HG02571 (cell line): ENCODE measurements at regions not wholly inside any gene's neighbourhood (a gene's known extent, or its start where the extent isn't known, plus 50 kb on each side); places are given as distances from the start of the nearest gene placed in this dataset.
"Not testable (repeated sequence)": the region's sequence is repeated elsewhere in the genome, so short reads cannot be mapped to it uniquely, and the experiment has no call there.

Experiments used
- ATAC-seq: cut with Tn5 transposase; IDR thresholded peaks from one replicate; pipeline ENCODE4 v1.9.1; 2021; ENCODE audit warnings: mild to moderate bottlenecking, moderate library complexity; ENCODE audit not compliant: unreplicated experiment

- ATAC-seq, result no peak
Measured at GRCh38 chr4:66223068-66223703, 552.9 kb upstream of the EPHA5 start.

DNA sequence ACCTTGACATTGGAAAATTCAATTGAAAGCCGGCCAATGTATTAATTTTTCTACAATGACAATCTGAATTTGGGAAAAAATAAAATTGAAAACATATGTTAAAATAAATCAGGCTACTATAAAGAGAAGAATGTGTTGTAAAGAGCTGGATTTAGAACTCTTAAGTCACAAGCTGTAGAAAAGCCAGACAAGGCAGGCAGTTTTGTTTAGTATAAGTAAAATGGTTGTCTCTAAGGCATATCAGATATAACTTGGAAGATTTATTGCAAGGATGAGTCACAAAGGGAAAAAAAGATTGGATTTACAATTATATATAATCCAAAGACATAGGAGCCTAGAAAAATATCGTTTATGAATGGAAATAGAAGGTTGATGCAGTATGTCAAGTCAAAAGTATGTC lies 549.1 kb upstream of the EPHA5 start:
- no peak for ATAC-seq

DNA sequence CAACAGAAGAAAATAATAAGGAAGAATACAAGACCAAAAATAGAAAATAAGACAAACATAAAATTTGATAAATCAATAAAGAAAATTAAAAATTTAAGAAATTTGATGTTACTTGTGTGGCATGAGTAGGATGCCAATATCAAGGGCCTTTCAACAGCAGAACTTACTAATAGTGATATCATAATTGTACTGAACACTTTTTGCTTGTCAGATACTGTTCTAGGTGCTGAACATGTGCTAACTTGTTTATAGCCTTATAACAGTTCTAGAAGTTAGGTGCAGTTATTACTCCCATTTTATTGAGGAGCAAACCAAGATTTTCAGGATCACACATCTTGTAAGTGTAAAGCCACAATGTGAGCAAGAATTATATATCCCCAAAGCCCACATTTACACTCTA lies 546.0 kb upstream of the EPHA5 start:
- no peak for ATAC-seq

- ATAC-seq, result no peak
Measured at GRCh38 chr4:66212489-66212888, 542.2 kb upstream of the EPHA5 start.

DNA sequence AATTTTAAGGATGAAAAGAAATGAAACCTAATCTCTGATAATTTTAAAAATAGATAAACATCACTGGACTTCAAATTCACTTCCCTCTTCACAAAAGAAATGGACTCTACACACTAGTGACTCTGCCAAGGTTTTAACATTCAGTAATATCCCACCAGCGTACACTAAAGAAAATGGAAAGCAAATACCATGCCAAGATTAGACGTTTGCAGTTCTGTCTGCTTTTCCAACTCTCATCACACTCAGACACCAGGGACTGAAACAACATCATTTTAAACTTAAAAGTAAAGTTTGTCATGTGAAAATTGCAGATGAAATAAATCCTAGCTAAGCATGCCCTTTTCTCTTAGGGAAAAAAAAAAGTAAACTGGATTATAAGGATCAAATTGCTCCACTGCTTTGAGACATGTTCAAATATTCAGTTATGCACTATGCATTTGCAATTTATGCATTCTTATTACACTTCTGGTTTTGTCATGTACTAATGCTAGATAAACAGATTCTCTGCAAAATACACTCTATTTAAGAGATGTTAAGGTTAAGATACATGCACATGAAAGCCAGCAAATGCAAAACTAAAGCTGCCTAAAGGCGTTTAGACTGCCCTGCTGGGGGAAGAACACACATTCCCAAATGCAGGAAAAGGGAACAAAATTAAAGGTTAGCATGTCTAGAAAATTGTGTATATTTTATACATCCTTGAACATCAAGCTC lies 534.4 kb upstream of the EPHA5 start:
- ATAC-seq, result no peak

DNA sequence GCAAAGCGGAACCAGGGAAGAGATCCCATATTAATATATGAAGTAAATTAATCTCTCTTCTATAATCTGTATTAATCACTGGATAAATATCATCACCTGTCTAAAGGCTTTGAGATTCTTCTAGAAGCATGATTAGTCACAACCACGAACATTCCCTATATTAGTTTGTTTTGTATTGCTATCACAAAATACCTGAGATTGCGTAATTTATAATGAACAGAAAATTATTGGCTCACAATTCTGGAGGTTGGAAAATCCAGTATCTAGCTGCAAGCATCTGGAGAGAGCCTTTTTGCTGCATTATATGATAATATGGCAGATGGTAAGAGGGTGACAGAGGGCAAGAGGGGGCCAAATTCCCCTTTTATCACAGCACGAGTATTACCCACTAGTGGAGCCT lies 532.6 kb upstream of the EPHA5 start:
- ATAC-seq, result no peak

- ATAC-seq, result no peak
Measured at GRCh38 chr4:66197451-66197850, 527.2 kb upstream of the EPHA5 start.

DNA sequence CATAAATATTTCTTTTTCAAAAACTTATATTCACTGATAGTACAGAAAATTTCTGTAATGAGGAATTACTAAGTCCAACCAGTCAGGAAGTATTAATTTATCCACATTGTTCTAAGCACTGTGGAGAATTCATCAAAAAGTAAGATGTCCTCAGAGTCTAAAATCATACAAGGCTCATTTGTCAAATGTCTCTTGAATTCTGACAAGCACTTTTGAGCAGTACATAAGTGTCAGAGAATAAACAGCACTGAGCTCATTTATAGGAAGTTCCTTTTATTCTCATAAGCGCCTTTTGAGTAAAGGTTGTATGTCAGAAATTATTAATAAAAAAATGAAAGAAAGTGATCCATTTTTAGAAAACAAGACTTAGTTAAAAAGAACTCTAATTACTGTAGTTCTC lies 523.2 kb upstream of the EPHA5 start:
- ATAC-seq, result no peak

GRCh38 chr4:66187175-66187720 lies 517.0 kb upstream of the EPHA5 start:
- ATAC-seq, result no peak

GRCh38 chr4:66186095-66186494 lies 515.8 kb upstream of the EPHA5 start:
- ATAC-seq, result no peak

DNA sequence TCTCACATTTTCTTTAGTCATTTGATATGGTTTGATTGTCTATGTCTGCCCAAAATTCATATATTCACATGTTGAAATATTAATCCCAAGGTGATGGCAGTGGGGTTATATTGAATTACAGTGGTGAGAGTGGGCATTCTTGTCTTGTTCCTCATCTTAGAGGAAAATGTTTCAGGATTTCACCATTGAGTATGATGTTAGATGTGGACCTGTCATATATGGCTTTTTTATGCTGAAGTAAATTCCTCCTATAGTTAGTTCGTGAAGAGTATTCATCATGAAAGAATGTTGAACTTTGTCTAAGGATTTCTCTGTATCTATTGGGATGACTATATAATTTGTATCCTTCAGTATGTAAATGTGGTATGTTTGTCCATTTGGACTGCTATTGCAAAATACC lies 512.3 kb upstream of the EPHA5 start:
- no peak for ATAC-seq

GRCh38 chr4:66178906-66179305 lies 508.6 kb upstream of the EPHA5 start:
- no peak for ATAC-seq

DNA sequence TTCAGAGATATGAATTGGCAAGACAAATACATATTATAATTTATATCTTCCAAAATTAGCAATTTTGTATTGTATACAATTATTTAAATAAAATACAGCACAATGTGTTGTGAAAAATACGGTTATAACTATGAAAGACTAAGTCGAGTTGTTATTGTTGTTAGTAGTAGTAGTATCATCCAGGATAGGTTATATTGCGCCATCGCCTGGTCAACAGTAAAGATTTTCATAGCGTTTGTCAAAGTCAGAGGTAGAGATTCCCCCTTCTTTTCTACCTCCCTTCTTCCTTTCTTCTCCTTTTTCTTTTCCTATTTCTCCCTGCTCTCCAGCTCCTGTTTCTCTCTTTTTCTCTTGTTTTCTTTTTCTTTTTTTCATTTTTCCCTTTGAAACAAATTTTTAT lies 499.1 kb upstream of the EPHA5 start:
- no peak for ATAC-seq

- ATAC-seq, result no peak
Measured at GRCh38 chr4:66164869-66165268, 494.6 kb upstream of the EPHA5 start.

GRCh38 chr4:66160606-66161005 lies 490.3 kb upstream of the EPHA5 start:
- ATAC-seq, result no peak

DNA sequence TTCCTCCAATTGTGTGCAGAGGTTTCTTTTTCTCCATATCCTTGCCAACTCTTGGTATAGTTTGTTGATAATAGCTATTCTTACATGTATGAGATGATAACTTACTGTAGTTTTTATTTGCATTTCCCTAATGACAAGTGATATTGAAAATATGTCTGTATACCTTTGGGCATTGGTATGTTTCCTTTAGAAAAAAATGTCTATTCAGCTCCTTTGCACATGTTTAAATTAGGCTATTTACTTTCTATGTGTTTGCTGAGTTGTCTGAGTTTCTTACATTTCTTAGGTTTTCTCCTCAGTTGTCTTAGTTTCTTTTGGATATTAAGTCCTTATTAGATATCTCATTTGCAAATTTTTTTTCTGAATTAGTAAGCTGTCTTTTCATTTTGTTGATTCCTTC lies 487.3 kb upstream of the EPHA5 start:
- ATAC-seq, result no peak

DNA sequence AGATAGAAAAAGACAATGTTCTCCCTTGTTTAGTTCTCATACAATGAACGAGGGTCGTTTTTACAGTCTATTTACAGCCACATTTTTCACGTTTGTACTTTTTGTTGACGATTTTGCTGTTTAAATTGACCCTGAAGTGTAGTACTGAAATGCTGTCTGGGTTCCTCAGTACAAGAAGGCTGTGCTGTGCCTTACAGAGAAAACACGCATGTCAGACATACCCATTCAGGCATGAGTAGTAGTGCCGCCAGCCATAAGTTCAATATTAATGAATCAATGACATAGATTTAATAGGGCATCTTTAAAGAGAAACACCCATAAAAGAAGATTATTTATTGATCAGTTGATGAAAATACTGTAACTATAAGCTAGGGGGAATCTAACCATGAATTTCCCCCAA lies 459.8 kb upstream of the EPHA5 start:
- ATAC-seq, result no peak

DNA sequence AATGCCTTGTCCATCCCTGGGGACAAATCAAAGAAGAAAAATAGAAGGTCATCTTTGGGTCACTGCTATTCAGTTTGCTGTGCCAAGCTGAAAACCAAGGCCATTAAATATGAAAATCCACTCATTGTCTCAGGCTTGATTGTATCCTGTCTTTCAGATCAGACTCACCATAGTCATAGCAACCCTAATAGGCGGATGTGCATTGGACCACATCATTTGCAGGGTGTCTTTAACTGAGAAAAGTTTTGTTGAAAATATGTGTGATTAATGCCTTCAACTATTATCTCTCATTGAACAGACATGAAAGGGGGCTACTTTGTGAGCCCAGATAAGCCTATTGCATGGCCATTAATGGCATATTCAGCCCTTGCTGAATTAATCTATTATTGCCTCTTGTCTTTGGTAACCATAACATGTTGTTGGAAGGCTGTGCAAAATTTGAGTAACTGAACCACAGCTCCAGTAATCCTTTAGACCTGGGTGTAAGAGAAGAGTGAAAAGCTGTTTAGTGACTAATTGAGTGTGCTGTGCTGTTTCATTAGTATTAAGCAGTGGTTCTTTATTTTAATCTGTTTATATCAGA lies 453.6 kb upstream of the EPHA5 start:
- ATAC-seq, result no peak

DNA sequence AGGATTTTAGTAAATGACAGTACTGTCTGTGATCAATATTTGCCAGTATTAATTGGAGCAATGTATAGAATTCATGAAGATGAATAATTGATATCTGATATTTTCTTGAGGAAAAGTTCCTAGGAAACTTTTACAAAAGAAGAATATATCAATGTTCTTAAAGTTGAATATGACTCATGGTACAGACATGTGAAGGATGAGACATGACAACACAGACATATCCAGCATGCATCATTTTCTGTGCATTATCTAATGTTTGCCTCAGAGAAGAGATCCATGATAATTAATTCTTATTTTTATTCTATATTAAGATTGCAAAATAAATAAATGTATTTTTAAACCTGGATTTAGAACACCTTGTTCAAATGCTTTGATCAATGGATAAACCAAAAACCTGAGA lies 452.9 kb upstream of the EPHA5 start:
- ATAC-seq, result no peak

DNA sequence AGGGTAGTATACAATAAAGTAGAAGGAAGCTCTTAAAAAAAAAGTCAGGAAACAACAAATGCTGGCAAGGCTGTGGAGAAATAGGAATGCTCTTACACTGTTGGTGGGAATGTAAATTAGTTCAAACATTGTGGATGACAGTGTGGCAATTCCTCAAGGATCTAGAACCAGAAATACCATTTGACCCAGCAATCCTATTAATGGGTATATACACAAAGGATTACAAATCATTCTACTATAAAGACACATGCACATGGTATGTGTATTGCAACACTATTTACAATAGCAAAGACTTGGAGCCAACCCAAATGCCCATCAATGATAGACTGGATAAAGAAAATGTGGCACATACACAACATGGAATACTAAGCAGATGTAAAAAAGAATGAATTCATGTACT lies 444.9 kb upstream of the EPHA5 start:
- not testable (repeated sequence) for ATAC-seq

DNA sequence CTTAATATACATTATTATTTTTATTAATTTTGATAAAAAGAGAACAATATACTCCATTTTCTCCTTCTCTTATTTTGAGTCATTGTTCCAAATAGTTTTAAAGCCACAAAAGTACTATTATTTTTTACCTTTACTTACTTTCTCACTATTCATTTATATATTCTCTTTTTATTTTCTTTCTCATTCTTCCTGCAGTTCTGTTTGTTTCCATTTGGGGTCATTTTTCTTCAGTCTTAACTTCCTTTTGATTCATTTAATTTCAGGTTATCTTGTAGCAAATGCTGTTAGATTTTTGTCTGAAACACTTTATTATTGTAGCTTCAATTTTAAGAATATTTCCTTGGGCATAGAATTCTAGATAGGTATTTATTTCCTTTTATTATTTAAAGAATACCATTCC lies 438.6 kb upstream of the EPHA5 start:
- no peak for ATAC-seq

GRCh38 chr4:66097218-66097617 lies 426.9 kb upstream of the EPHA5 start:
- no peak for ATAC-seq
